Colonic mucosa (tissue), 4 donors: ENCODE measurements at regions not wholly inside any gene's neighbourhood (a gene's known extent, or its start where the extent isn't known, plus 50 kb on each side); places are given as distances from the start of the nearest gene placed in this dataset.

ENCODE experiments used
- DNase-seq: peaks from one replicate; pipeline ENCODE4 v3.0.0-alpha.2; 2020
- H3K27ac ChIP-seq: fragments of 200-600 bp; one replicate; pipeline ENCODE4 v1.8.0; 2021
- H3K27me3 ChIP-seq: fragments of 200-600 bp; one replicate; pipeline ENCODE4 v1.8.0; 2021
- H3K36me3 ChIP-seq: fragments of 200-600 bp; one replicate; pipeline ENCODE4 v1.8.0; 2021
- H3K4me1 ChIP-seq: fragments of 200-600 bp; one replicate; pipeline ENCODE4 v1.8.0; 2021; ENCODE audit warnings: mild to moderate bottlenecking
- H3K4me3 ChIP-seq: fragments of 200-600 bp; one replicate; pipeline ENCODE4 v1.8.0; 2021
- H3K9ac ChIP-seq, 2 donors: one replicate each; pipeline ENCODE4 v1.7.0; 2013; ENCODE audit warnings: control low read depth in 2 of 2, low read depth in 2 of 2, low read length in 2 of 2
- H3K9me3 ChIP-seq: fragments of 200-600 bp; one replicate; pipeline ENCODE4 v1.8.0; 2021
- CTCF ChIP-seq: fragments of 200-600 bp; IDR thresholded peaks from one replicate; pipeline ENCODE4 v1.8.0; 2022; ENCODE audit warnings: antibody characterized with exemption, mild to moderate bottlenecking
- intact Hi-C: fragments of 100-400 bp; cut with DNase I; formaldehyde crosslinking; loops from one replicate; pipeline ENCODE4 v1.14.1; 2022
- donor health status: healthy.
- donor health status: DM: no; HTN: no; CAD: no.
- donor health status: DM: no; HTN: no; CAD: no.

- Histone ChIP-seq H3K27me3 (no peaks in the 10 kb centered on the region), H3K4me3 (no peak overlapping the region), H3K4me1 (no peaks in the 10 kb centered on the region), H3K9ac (no peak overlapping the region), H3K9me3 (no peaks in the 10 kb centered on the region), H3K36me3 (no peaks in the 10 kb centered on the region), H3K27ac (no peak overlapping the region)
- no peak for TF ChIP-seq CTCF
- intact Hi-C loops: no loop called here
- no peak for DNase-seq
Observed at GRCh38 chr2:118535171-118535817, 312.2 kb downstream of the EN1 start.

GRCh38 chr2:118530976-118531375 is 316.5 kb downstream of the EN1 start:
- no peak for DNase-seq
- H3K27me3 ChIP-seq: no peaks in the 10 kb centered on the region
- H3K4me3 ChIP-seq: no peak overlapping the region
- TF ChIP-seq CTCF: no peak
- H3K4me1 ChIP-seq: no peaks in the 10 kb centered on the region
- intact Hi-C loops: no loop called here
- H3K36me3 ChIP-seq: no peaks in the 10 kb centered on the region
- H3K27ac ChIP-seq: no peak overlapping the region
- H3K9me3 ChIP-seq: no peaks in the 10 kb centered on the region
- no peak overlapping the region for H3K9ac ChIP-seq

GRCh38 chr2:118529908-118530599 is 317.4 kb downstream of the EN1 start:
- H3K4me3 ChIP-seq: no peak overlapping the region
- intact Hi-C loops: no loop called here

GRCh38 chr2:118527571-118527970 is 319.9 kb downstream of the EN1 start:
- intact Hi-C loops: no loop called here
- Histone ChIP-seq H3K4me3 (no peak overlapping the region), H3K9me3 (no peaks in the 10 kb centered on the region), H3K9ac (no peak overlapping the region), H3K36me3 (no peaks in the 10 kb centered on the region), H3K27ac (no peak overlapping the region), H3K27me3 (no peaks in the 10 kb centered on the region), H3K4me1 (no peaks in the 10 kb centered on the region)
- no peak for TF ChIP-seq CTCF
- DNase-seq: no peak

More at GRCh38 chr2:118529908-118530599, 317.4 kb downstream of the EN1 start:
- Histone ChIP-seq H3K36me3 (no peaks in the 10 kb centered on the region), H3K27me3 (no peaks in the 10 kb centered on the region), H3K9ac (no peak overlapping the region), H3K4me1 (no peaks in the 10 kb centered on the region), H3K27ac (no peak overlapping the region), H3K9me3 (no peaks in the 10 kb centered on the region)
- DNase-seq: no peak
- TF ChIP-seq CTCF: no peak

- H3K27ac ChIP-seq: no peak overlapping the region
- DNase-seq: no peak
- intact Hi-C loops: no loop called here
- no peak overlapping the region for H3K4me3 ChIP-seq
- no peak for TF ChIP-seq CTCF
- no peaks in the 10 kb centered on the region for H3K36me3 ChIP-seq
- no peaks in the 10 kb centered on the region for H3K9me3 ChIP-seq
- no peaks in the 10 kb centered on the region for H3K4me1 ChIP-seq
- no peak overlapping the region for H3K9ac ChIP-seq
- H3K27me3 ChIP-seq: no peaks in the 10 kb centered on the region
Observed at GRCh38 chr2:118525346-118525745, 322.1 kb downstream of the EN1 start.
